ENCODE measurements at regions not wholly inside any gene's neighbourhood (a gene's known extent, or its start where the extent isn't known, plus 50 kb on each side); places are given as distances from the start of the nearest gene placed in this dataset.

DNA sequence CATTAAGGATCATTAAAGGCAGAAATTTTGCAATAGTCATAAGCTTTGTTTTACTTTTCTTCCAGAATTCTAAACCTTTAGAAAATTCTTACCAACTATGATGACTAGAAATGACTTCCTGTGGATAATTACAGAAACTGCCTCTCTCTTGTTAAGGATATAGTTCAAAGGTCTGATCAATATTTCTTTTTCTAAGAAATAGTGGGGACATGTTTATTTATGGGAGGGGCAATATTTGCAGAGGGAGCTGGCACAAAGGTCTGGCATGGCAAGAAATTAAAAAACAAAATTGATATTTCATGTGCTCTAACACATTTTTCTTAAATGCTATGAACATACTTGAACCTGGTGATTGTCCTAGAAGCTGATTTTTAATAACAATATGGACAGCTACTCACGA lies 448.9 kb downstream of the KCTD8 start:
- no peak for DNase-seq (ENCODE audit: low read depth, low spot score)
- H3K9me3 ChIP-seq (ENCODE audit: control insufficient read depth, insufficient read depth, low read length): peaks cover 5% of the 10 kb centered on the region; the same call in 1 of the 2 replicates
- ChIA-PET CTCF (no interaction called here), POLR2A (no interaction called here)
- H3K4me3 ChIP-seq (ENCODE audit: low read depth, low read length): no peak overlapping the region
- no peak overlapping the region for H3K27ac ChIP-seq (ENCODE audit: low read depth, low read length)
- TF ChIP-seq CTCF (IDR thresholded peaks at IDR 0.05; ENCODE audit: low read depth, low read length): no peak
- no peaks in the 10 kb centered on the region for H3K27me3 ChIP-seq (ENCODE audit: control insufficient read depth, insufficient read depth, low read length)

DNA sequence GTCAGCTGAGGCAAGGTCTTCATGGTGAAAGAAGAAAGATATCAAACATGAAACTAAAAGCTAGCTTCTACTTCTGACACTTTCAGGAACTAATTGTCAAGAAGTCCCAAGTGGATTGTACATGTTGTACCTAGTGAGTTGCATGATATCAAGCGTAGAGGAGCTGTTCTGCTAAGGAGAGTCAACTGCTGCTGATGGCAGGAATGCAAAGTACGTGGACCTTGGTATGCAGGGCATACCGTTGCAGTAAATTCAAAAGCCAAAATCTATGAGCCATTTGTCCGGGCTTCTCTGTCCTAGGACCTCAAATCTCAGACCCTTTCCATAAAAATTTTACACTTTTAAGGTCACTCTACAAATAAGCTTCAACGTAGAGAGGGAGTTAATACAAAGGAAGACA lies 446.2 kb downstream of the KCTD8 start:
- DNase-seq (ENCODE audit: low read depth, low spot score): no peak
- Histone ChIP-seq H3K9me3 (ENCODE audit: control insufficient read depth, insufficient read depth, low read length) (peaks cover 5% of the 10 kb centered on the region; the same call in 1 of the 2 replicates), H3K27ac (ENCODE audit: low read depth, low read length) (no peak overlapping the region), H3K27me3 (ENCODE audit: control insufficient read depth, insufficient read depth, low read length) (no peaks in the 10 kb centered on the region), H3K4me3 (ENCODE audit: low read depth, low read length) (no peak overlapping the region)
- POLR2A ChIA-PET: no interaction called here
- CTCF ChIA-PET: no interaction called here
- no peak for TF ChIP-seq CTCF (IDR thresholded peaks at IDR 0.05; ENCODE audit: low read depth, low read length)

DNA sequence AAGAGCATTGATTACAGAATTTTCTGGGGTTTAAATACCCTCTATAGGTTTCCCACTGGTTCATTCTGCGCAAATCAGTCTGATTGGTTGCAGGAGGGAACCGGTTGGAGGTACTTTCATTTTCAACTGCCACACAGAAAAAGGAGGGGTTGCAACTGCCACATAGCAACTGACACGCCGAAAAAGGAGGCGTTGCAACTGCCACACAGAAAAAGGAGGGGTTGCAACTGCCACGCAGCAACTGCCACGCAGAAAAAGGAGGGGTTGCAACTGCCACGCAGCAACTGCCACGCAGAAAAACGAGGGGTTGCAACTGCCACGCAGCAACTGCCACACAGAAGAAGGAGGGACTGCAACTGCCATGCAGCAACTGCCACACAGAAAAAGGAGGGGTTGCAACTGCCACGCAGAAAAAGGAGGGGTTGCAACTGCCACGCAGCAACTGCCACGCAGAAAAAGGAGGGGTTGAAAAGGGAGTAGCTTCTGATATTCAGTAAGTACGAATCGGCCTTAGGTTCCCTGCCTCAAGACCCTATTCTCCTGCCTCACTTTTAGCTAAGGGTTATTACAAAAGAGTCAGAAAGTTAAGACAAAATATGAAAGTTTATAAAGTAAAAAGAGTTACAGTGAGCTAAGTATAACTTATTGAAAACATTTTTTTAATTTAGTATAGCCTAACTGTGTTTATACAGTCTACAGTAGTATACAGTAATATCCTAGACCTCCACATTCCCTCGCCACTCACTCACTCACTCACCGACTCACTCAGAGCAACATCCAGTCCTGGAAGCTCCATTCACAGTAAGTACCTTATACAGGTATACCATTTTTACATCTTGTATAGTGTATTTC lies 431.8 kb downstream of the KCTD8 start:
- Histone ChIP-seq H3K27me3 (ENCODE audit: control insufficient read depth, insufficient read depth, low read length) (no peaks in the 10 kb centered on the region), H3K4me3 (ENCODE audit: low read depth, low read length) (no peak overlapping the region), H3K27ac (ENCODE audit: low read depth, low read length) (no peak overlapping the region), H3K9me3 (ENCODE audit: control insufficient read depth, insufficient read depth, low read length) (peaks cover 3% of the 10 kb centered on the region; the same call in 1 of the 2 replicates)
- DNase-seq (ENCODE audit: low read depth, low spot score): no peak
- POLR2A ChIA-PET: no interaction called here
- CTCF ChIA-PET: no interaction called here
- TF ChIP-seq CTCF (IDR thresholded peaks at IDR 0.05; ENCODE audit: low read depth, low read length): no peak

DNA sequence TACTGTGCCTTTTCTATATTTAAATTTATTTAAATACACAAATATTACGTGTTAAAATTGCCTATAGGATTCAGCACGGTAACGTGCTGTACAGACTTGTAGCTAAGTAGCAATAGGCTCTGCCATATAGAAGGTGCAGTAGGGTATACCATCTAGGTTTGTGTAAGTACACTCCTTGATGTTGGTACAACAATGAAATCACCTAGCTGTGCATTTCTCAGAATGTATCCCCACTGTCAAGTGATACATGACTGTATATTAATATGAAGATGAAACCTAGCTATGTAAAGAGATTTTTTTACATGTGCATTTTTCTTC lies 431.2 kb downstream of the KCTD8 start:
- peaks cover 3% of the 10 kb centered on the region; the same call in 1 of the 2 replicates for H3K9me3 ChIP-seq (ENCODE audit: control insufficient read depth, insufficient read depth, low read length)
- DNase-seq (ENCODE audit: low read depth, low spot score): no peak
- H3K27me3 ChIP-seq (ENCODE audit: control insufficient read depth, insufficient read depth, low read length): no peaks in the 10 kb centered on the region
- ChIA-PET CTCF (no interaction called here), POLR2A (no interaction called here)
- H3K4me3 ChIP-seq (ENCODE audit: low read depth, low read length): no peak overlapping the region
- TF ChIP-seq CTCF (IDR thresholded peaks at IDR 0.05; ENCODE audit: low read depth, low read length): no peak
- H3K27ac ChIP-seq (ENCODE audit: low read depth, low read length): no peak overlapping the region

DNA sequence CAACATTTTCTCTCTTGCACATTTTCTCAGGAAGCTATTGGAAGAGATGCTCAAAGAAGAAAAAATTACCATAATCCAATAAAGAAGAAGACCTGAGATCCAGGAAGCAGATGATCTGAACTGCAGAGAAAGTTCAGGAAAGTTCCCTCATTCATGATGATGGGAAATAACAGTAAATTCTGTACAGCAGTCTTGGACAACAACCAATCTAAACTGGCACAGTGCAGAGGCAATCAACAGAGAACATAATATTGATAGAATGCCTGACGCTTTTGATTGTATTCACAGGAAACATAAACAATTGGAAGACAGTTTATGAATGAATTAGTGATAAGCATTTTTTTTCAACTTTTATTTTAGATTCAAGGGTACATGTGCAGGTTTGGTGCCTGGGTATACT lies 428.9 kb downstream of the KCTD8 start:
- DNase-seq (ENCODE audit: low read depth, low spot score): no peak
- no peak for TF ChIP-seq CTCF (IDR thresholded peaks at IDR 0.05; ENCODE audit: low read depth, low read length)
- ChIA-PET CTCF (no interaction called here), POLR2A (no interaction called here)
- Histone ChIP-seq H3K27ac (ENCODE audit: low read depth, low read length) (no peak overlapping the region), H3K27me3 (ENCODE audit: control insufficient read depth, insufficient read depth, low read length) (no peaks in the 10 kb centered on the region), H3K4me3 (ENCODE audit: low read depth, low read length) (no peak overlapping the region), H3K9me3 (ENCODE audit: control insufficient read depth, insufficient read depth, low read length) (peaks cover 3% of the 10 kb centered on the region; the same call in 1 of the 2 replicates)
